Sigmoid colon (tissue), 4 donors: ENCODE measurements at regions not wholly inside any gene's neighbourhood (a gene's known extent, or its start where the extent isn't known, plus 50 kb on each side); places are given as distances from the start of the nearest gene placed in this dataset.

Experiments
- EP300 ChIP-seq, 4 donors: sonication (generic); formaldehyde crosslinking; IDR thresholded peaks; one replicate each; pipeline ENCODE4 v1.6.1; 2017; ENCODE audit warnings: antibody characterized with exemption in 4 of 4
- POLR2A ChIP-seq, 2 donors: fragments of 450-650 bp; IDR thresholded peaks; one replicate each; pipeline ENCODE4 v1.6.1; 2016; ENCODE audit warnings: antibody characterized with exemption in 2 of 2, mild to moderate bottlenecking in 2 of 2, moderate library complexity in 2 of 2
- TF ChIP-seq, protein P1 (sequence below), 4 experiments: fragments of 450-650 bp in 3 of 4; fragments of 200-600 bp in 1 of 4; IDR thresholded peaks; one replicate each; pipeline ENCODE4 v1.5.1; 2016 to 2019; ENCODE audit warnings: antibody characterized with exemption in 4 of 4, mild to moderate bottlenecking in 3 of 4, moderate library complexity in 2 of 4

DNA sequence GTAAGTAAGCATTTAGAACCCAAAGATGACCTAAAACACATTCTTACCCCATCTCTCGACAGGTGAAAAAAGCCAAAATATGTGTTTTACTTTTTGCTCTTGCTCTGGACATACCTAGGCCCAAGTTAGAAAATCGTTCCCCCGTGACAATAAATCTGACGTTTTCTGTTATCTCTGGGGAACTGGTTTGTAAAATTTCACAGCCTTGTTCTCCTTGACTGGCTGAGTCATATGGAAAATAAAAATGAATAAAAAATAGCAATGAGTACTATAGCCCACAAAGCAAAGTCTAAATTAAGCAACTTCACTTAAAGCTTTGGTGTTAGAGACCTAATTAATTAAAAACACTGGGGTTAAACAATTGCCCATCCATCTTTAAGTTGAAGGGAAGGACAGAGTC lies 286.9 kb upstream of the CLINT1 start:
- TF ChIP-seq, protein P1, sequence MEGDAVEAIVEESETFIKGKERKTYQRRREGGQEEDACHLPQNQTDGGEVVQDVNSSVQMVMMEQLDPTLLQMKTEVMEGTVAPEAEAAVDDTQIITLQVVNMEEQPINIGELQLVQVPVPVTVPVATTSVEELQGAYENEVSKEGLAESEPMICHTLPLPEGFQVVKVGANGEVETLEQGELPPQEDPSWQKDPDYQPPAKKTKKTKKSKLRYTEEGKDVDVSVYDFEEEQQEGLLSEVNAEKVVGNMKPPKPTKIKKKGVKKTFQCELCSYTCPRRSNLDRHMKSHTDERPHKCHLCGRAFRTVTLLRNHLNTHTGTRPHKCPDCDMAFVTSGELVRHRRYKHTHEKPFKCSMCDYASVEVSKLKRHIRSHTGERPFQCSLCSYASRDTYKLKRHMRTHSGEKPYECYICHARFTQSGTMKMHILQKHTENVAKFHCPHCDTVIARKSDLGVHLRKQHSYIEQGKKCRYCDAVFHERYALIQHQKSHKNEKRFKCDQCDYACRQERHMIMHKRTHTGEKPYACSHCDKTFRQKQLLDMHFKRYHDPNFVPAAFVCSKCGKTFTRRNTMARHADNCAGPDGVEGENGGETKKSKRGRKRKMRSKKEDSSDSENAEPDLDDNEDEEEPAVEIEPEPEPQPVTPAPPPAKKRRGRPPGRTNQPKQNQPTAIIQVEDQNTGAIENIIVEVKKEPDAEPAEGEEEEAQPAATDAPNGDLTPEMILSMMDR (IDR thresholded peaks at IDR 0.05), result no peak
- TF ChIP-seq POLR2A (IDR thresholded peaks at IDR 0.05) (no peak), EP300 (IDR thresholded peaks at IDR 0.05) (no peak)
